Daoy (cell line): ENCODE measurements at regions not wholly inside any gene's neighbourhood (a gene's known extent, or its start where the extent isn't known, plus 50 kb on each side); places are given as distances from the start of the nearest gene placed in this dataset.

Experiments
- DNase-seq: peaks from one replicate; pipeline ENCODE4 v3.0.0-alpha.2; 2015; ENCODE audit warnings: low read depth

- no peak for DNase-seq
These were observed 631.5 kb downstream of the METTL15 start for GRCh38 chr11:28739489-28740280.

- DNase-seq: peak; percentile 4
These were observed 630.4 kb downstream of the METTL15 start for GRCh38 chr11:28738549-28738948.

GRCh38 chr11:28736256-28736655, 628.1 kb downstream of the METTL15 start:
- no peak for DNase-seq

GRCh38 chr11:28735511-28735910, 627.3 kb downstream of the METTL15 start:
- no peak for DNase-seq

- DNase-seq: no peak
These were observed 622.7 kb downstream of the METTL15 start for GRCh38 chr11:28730889-28731288.

GRCh38 chr11:28730336-28730735, 622.1 kb downstream of the METTL15 start:
- DNase-seq: no peak

GRCh38 chr11:28729339-28729738, 621.2 kb downstream of the METTL15 start:
- no peak for DNase-seq

GRCh38 chr11:28728666-28729065, 620.5 kb downstream of the METTL15 start:
- no peak for DNase-seq

- no peak for DNase-seq
These were observed 619.1 kb downstream of the METTL15 start for GRCh38 chr11:28727254-28727653.

- DNase-seq: no peak
These were observed 618.2 kb downstream of the METTL15 start for GRCh38 chr11:28726432-28726831.

GRCh38 chr11:28715726-28716125, 607.5 kb downstream of the METTL15 start:
- DNase-seq: peak; percentile 28

- no peak for DNase-seq
These were observed 605.7 kb downstream of the METTL15 start for GRCh38 chr11:28713850-28714249.

GRCh38 chr11:28708075-28708474, 599.9 kb downstream of the METTL15 start:
- no peak for DNase-seq

GRCh38 chr11:28704801-28705200, 596.6 kb downstream of the METTL15 start:
- DNase-seq: no peak

- DNase-seq: no peak
These were observed 595.2 kb downstream of the METTL15 start for GRCh38 chr11:28703371-28703770.

- no peak for DNase-seq
These were observed 594.7 kb downstream of the METTL15 start for GRCh38 chr11:28702871-28703270.

- peak; percentile 7 for DNase-seq
These were observed 594.2 kb downstream of the METTL15 start for GRCh38 chr11:28702450-28702790.

- peak; percentile 74 for DNase-seq
These were observed 593.7 kb downstream of the METTL15 start for GRCh38 chr11:28701760-28702449.

GRCh38 chr11:28699701-28700100, 591.5 kb downstream of the METTL15 start:
- no peak for DNase-seq

GRCh38 chr11:28697920-28698827, 590.0 kb downstream of the METTL15 start:
- DNase-seq: peak; percentile 55

- no peak for DNase-seq
These were observed 588.4 kb downstream of the METTL15 start for GRCh38 chr11:28696591-28696990.

- DNase-seq: no peak
These were observed 582.6 kb downstream of the METTL15 start for GRCh38 chr11:28690746-28691145.
